GM10248 (cell line): ENCODE measurements at regions not wholly inside any gene's neighbourhood (a gene's known extent, or its start where the extent isn't known, plus 50 kb on each side); places are given as distances from the start of the nearest gene placed in this dataset.

Experiments used
- CTCF ChIA-PET: fragments of 300-600 bp; sonication (Branson Sonifier 250); formaldehyde crosslinking; extraction: SDS; loops from one replicate; lab custom pipeline; 2021; ENCODE audit warnings: antibody characterized with exemption; lab: Yijun Ruan, JAX
- POLR2A ChIA-PET: fragments of 350-650 bp; sonication (Branson Sonifier 250); formaldehyde crosslinking; extraction: SDS; loops from one replicate; lab custom pipeline; 2020; ENCODE audit warnings: antibody characterized with exemption; lab: Yijun Ruan, JAX
- DNase-seq: peaks from one replicate; pipeline ENCODE4 v3.0.0; 2012; ENCODE audit errors: extremely low spot score
- TF ChIP-seq, protein P1 (sequence below): IDR thresholded peaks from 2 replicates; pipeline ENCODE4 v1.5.1; 2012; ENCODE audit warnings: mild to moderate bottlenecking, low read depth; ENCODE audit errors: extremely low read depth, missing control alignments, control extremely low read depth

DNA sequence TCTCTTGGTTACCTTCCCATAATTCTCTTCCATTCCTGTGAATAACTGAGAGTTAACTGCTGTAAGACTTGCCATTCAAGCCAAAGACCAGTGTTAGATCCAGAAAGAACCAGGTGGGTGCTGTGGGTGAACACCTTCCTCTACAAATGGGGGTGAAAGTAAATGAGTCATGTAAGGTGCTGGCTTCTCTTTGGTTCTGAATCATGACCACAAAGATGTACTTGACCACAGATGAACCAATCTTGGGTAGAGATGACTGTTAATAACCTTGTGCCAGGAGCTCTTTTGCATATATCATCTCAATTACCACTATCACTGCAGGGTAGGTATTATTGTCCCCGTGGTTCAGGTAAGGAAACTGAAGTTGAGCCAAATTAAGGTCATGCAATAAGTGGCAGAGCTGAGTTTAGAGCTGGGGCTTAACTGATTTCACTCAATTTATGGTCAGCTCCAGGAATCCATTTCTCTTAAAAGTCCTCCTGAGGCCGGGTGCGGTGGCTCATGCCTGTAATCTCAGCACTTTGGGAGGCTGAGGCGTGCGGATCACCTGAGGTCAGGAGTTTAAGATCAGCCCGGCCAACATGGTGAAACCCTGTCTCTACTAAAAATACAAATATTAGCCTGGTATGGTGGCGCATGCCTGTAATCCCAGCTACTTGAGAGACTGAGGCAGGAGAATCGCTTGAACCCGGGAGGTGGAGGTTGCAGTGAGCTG, 244.9 kb upstream of the CXCR4 start:
- CTCF ChIA-PET, result interaction anchor here (1.0 kb wide), 2 partner anchors 127 to 365 kb away, joined by 3 to 4 read pairs; no protein-coding TSS in a partner anchor
- TF ChIP-seq, protein P1, sequence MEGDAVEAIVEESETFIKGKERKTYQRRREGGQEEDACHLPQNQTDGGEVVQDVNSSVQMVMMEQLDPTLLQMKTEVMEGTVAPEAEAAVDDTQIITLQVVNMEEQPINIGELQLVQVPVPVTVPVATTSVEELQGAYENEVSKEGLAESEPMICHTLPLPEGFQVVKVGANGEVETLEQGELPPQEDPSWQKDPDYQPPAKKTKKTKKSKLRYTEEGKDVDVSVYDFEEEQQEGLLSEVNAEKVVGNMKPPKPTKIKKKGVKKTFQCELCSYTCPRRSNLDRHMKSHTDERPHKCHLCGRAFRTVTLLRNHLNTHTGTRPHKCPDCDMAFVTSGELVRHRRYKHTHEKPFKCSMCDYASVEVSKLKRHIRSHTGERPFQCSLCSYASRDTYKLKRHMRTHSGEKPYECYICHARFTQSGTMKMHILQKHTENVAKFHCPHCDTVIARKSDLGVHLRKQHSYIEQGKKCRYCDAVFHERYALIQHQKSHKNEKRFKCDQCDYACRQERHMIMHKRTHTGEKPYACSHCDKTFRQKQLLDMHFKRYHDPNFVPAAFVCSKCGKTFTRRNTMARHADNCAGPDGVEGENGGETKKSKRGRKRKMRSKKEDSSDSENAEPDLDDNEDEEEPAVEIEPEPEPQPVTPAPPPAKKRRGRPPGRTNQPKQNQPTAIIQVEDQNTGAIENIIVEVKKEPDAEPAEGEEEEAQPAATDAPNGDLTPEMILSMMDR, result no peak
- POLR2A ChIA-PET, result interaction anchor here (0.8 kb wide), 1 partner anchor 19 kb away, joined by 3 read pairs; no protein-coding TSS in a partner anchor
- peak; percentile 35 for DNase-seq

DNA sequence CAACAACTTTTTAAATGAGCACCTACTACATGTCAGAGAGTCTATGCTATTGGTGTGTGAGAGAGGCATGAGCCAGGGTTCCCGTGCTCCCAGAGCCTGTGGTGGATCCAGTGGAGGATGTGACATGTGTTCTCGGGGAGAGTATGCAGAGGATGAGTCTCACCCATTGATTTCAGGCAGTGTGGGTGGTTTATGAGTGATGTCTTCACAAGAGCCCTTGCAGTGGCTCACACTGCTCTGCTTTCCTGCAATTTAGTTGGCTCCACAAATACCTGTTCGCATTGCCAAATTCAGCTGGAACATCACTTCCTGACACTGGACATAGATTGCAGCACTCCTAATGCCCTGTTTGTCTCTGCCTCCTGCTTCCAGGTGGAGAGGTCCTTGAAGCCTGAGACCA, 243.6 kb upstream of the CXCR4 start:
- POLR2A ChIA-PET, result no interaction called here
- TF ChIP-seq, protein P1, result no peak
- CTCF ChIA-PET, result no interaction called here
- no peak for DNase-seq

DNA sequence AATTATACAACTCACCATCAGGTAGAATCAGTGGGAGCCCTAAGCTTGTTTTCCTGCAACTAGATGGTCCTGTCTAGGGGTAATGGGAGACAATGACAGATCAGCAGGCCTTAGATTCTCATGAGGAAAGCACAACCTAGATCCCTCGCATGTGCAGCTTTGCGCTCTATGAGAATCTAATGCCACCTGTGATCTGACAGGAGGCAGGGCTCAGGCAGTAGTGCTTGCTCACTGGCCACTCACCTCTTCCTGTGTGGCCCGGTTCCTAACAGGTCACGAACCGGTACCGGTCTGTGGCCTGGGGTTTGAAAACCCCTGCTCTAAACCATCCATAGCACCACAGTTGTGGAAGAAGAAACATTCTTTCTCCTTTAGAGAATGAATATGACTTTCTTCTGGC, 242.8 kb upstream of the CXCR4 start:
- DNase-seq, result no peak
- POLR2A ChIA-PET, result no interaction called here
- TF ChIP-seq, protein P1, result no peak
- CTCF ChIA-PET, result no interaction called here

DNA sequence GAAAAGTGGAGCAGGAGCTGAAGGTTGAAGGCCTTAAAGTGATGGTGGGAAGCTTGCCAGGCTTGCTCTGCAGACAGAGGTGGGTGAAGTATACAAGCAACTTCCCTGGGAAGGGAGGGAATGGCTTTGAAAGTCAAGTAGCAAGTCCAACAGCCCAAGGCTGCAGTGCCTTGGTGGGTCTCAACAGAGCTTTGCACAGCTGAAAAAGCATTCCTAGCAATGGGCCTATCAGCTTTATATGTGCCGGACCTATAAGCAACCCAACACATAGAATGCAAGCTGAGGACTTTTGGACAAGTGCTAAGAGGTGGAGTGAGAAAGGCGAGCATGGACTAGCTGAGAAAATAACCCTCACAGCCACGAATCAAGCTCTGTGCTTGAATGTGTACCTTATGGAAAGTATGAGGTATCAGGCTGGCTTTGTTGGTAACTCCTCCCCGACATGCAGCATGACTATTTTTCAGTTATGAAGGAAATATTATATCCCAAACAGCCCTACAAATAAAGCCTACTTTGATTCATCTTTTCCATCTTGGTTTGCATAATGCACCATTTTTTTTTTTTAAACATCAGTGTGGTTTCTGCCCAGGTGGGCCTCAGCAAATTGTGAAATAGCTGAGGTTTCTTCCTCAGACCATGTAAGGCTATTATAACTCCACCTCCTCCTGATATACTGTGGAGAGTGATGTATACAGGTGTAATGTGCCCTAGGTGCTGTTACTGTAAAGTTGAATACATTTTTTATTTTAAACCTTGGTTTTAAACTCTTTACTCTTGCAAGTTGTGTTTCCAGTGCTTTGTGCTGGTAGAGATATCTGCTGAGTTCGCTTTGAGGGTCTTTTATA, 241.4 kb upstream of the CXCR4 start:
- POLR2A ChIA-PET, result no interaction called here
- CTCF ChIA-PET, result interaction anchor here (0.6 to 2.0 kb wide), 7 partner anchors 17 to 291 kb away, joined by 3 to 8 read pairs (median 3); no protein-coding TSS in a partner anchor
- DNase-seq, result no peak
- TF ChIP-seq, protein P1, result no peak

DNA sequence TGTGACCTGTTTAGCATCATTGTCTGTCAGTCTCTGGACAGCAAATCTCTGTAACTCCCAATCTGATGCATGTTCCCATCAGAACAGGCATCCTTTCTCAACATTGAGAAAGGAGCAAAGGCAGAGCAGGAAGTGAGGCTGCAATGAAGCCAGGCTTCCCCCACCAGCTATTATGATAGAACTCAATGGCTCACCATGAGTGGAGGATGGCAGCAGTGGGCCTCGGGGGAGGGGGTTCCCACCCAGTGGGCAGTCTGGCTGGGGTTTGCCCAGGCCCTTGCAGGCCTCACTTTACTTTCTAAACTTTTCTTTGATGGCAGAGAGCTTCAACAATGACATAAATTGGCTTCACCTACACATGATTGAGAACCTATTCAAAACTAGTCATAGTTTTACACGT, 240.6 kb upstream of the CXCR4 start:
- CTCF ChIA-PET, result interaction anchor here (1.0 to 2.0 kb wide), 6 partner anchors 18 to 340 kb away, joined by 3 to 8 read pairs (median 4); no protein-coding TSS in a partner anchor
- no peak for DNase-seq
- TF ChIP-seq, protein P1, result no peak
- POLR2A ChIA-PET, result no interaction called here

DNA sequence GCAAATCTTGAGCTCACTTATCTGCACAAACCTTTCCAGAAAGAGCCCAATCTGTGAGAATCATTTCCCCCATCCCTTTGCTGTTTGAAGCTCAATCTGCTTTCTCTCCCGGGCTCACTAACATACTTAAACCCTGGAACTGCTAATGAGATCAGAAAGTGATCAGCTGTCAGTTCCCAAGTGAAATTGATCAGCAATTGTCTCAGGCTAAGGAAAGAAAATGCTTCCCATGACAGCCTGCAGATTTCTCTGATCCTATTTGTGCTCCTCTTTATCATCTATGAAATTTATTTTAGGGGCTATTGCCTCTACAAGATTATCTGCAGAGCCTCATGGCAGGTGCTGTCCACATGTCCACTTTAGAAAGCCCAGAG, 239.0 kb upstream of the CXCR4 start:
- DNase-seq, result no peak
- TF ChIP-seq, protein P1, result no peak
- CTCF ChIA-PET, result interaction anchor here (1.0 to 1.4 kb wide), 4 partner anchors 14 to 29 kb away, joined by 3 to 4 read pairs (median 3); no protein-coding TSS in a partner anchor
- POLR2A ChIA-PET, result no interaction called here
